ENCODE measurements at regions not wholly inside any gene's neighbourhood (a gene's known extent, or its start where the extent isn't known, plus 50 kb on each side); places are given as distances from the start of the nearest gene placed in this dataset.

GRCh38 chr22:41023299-41023623 lies 69.1 kb upstream of the EP300 start:
- H2BK5ac ChIP-seq (ENCODE audit: insufficient read length, low read length), result no peak overlapping the region
- H3K9me3 ChIP-seq (ENCODE audit: control insufficient read depth, low read depth, low read length), result no peaks in the 10 kb centered on the region
- H3K79me2 ChIP-seq (ENCODE audit: insufficient read depth, low read length), result no peaks in the 10 kb centered on the region
- WGBS (ENCODE audit: extremely low coverage, insufficient read length, low lambda C conversion rate), result 100% methylated on average over 1 of the region's 5 CpGs
- no peak overlapping the region for H3K14ac ChIP-seq (ENCODE audit: insufficient read depth, low read length)
- peak overlapping the region; percentile 57 for H3K4me2 ChIP-seq (ENCODE audit: insufficient read depth, insufficient read length, low read length)
- H3K27me3 Mint-ChIP-seq (ENCODE audit: low read depth), result peaks cover 16% of the 10 kb centered on the region
- H3K9me3 Mint-ChIP-seq, result no peaks in the 10 kb centered on the region
- H3K56ac ChIP-seq (ENCODE audit: insufficient read length, low read depth, low read length), result no peak overlapping the region
- no peak overlapping the region for H2BK120ac ChIP-seq (ENCODE audit: low read depth, low read length, poor library complexity, severe bottlenecking)
- peaks cover 8% of the 10 kb centered on the region for H3K23me2 ChIP-seq (ENCODE audit: insufficient read length, low read depth, low read length, poor library complexity, severe bottlenecking)
- peaks cover 0 to 15% (median 0%) of the 10 kb centered on the region in 3 experiments; a peak in 4 of 7 replicates for H3K36me3 Mint-ChIP-seq (ENCODE audit: insufficient read depth in 1 of 3, low read depth in 3 of 3)
- H3K4me3 Mint-ChIP-seq, result peak overlapping the region; percentile 73 to 85
- no peak overlapping the region for H2BK12ac ChIP-seq (ENCODE audit: insufficient read length, low read depth, low read length)
- TF ChIP-seq, protein P1, sequence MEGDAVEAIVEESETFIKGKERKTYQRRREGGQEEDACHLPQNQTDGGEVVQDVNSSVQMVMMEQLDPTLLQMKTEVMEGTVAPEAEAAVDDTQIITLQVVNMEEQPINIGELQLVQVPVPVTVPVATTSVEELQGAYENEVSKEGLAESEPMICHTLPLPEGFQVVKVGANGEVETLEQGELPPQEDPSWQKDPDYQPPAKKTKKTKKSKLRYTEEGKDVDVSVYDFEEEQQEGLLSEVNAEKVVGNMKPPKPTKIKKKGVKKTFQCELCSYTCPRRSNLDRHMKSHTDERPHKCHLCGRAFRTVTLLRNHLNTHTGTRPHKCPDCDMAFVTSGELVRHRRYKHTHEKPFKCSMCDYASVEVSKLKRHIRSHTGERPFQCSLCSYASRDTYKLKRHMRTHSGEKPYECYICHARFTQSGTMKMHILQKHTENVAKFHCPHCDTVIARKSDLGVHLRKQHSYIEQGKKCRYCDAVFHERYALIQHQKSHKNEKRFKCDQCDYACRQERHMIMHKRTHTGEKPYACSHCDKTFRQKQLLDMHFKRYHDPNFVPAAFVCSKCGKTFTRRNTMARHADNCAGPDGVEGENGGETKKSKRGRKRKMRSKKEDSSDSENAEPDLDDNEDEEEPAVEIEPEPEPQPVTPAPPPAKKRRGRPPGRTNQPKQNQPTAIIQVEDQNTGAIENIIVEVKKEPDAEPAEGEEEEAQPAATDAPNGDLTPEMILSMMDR (conservative IDR thresholded peaks at IDR 0.05), result no peak
- no peak overlapping the region for H3K27ac ChIP-seq (ENCODE audit: insufficient read length, low read depth, low read length)
- no peak for DNase-seq
- no peaks in the 10 kb centered on the region for H3K4me1 ChIP-seq (ENCODE audit: insufficient read depth, low read length)
- H4K20me1 ChIP-seq (ENCODE audit: control insufficient read depth, insufficient read depth, insufficient read length), result no peaks in the 10 kb centered on the region
- H3K9ac ChIP-seq (ENCODE audit: extremely low read depth, insufficient read length, low read length), result no peak overlapping the region
- H3K4ac ChIP-seq (ENCODE audit: low read depth, low read length), result no peak overlapping the region
- H4K91ac ChIP-seq (ENCODE audit: insufficient read length, low read depth, low read length), result no peak overlapping the region
- H2BK20ac ChIP-seq (ENCODE audit: low read depth, low read length, poor library complexity, severe bottlenecking), result no peak overlapping the region
- H2BK15ac ChIP-seq (ENCODE audit: low read depth, low read length), result no peak overlapping the region
- H4K8ac ChIP-seq (replicated peaks; ENCODE audit: insufficient read length, low read depth, low read length), result no peak overlapping the region
- H3K79me1 ChIP-seq (ENCODE audit: insufficient read depth, low read depth, low read length, poor library complexity, severe bottlenecking), result no peaks in the 10 kb centered on the region
- H3K23ac ChIP-seq (ENCODE audit: insufficient read length, low read depth, low read length), result no peak overlapping the region
- no peak overlapping the region for H2AFZ ChIP-seq (ENCODE audit: low read length)
- H3K4me1 Mint-ChIP-seq, result peaks cover 13 to 17% of the 10 kb centered on the region in 2 experiments
- H2AK5ac ChIP-seq (ENCODE audit: insufficient read length, low read length), result no peak overlapping the region
- H3K18ac ChIP-seq (ENCODE audit: insufficient read length, low read depth, low read length), result peak overlapping the region; percentile 42
- no peak overlapping the region for H4K5ac ChIP-seq (ENCODE audit: insufficient read length, low read depth, low read length)
- H3T11ph ChIP-seq (ENCODE audit: low read length), result peak overlapping the region; percentile 69
- H3K27me3 ChIP-seq (ENCODE audit: insufficient read depth, low read length), result no peaks in the 10 kb centered on the region
- H3K27ac Mint-ChIP-seq, result peak overlapping the region in 2 of 3 experiments; percentile 25 to 94; a peak in 2 of 7 replicates

All from H9 (cell line).